ENCODE measurements at regions not wholly inside any gene's neighbourhood (a gene's known extent, or its start where the extent isn't known, plus 50 kb on each side); places are given as distances from the start of the nearest gene placed in this dataset.

GRCh38 chr17:33520426-33521330, 227.6 kb upstream of the ASIC2 start:
- Histone ChIP-seq H3K4me3 (ENCODE audit: low read length) (no peak overlapping the region), H3K36me3 (replicated peaks; ENCODE audit: low read depth, low read length) (no peaks in the 10 kb centered on the region), H4K20me1 (ENCODE audit: insufficient read depth, low read length) (no peaks in the 10 kb centered on the region), H3K79me2 (ENCODE audit: low read length) (no peaks in the 10 kb centered on the region), H3K27ac (ENCODE audit: low read length) (no peak overlapping the region), H3K4me2 (ENCODE audit: low read length) (no peak overlapping the region), H3K9me3 (ENCODE audit: insufficient read depth, low read length) (no peaks in the 10 kb centered on the region), H3K4me1 (ENCODE audit: low read length) (no peaks in the 10 kb centered on the region), H3K27me3 (ENCODE audit: low read depth, low read length) (peaks cover 5% of the 10 kb centered on the region; the same call in 1 of the 2 replicates), H2AFZ (ENCODE audit: low read depth, low read length) (no peak overlapping the region), H3K9ac (ENCODE audit: low read length) (no peak overlapping the region)
- TF ChIP-seq EZH2phosphoT487 (IDR thresholded peaks at IDR 0.05; ENCODE audit: low read depth) = no peak
- peak; percentile 78 for TF ChIP-seq CTCF (IDR thresholded peaks at IDR 0.05; ENCODE audit: low read depth, low read length)

- no peak overlapping the region for H2AFZ ChIP-seq (ENCODE audit: low read depth, low read length)
- no peak overlapping the region for H3K4me3 ChIP-seq (ENCODE audit: low read length)
- H3K9me3 ChIP-seq (ENCODE audit: insufficient read depth, low read length) = no peaks in the 10 kb centered on the region
- H3K9ac ChIP-seq (ENCODE audit: low read length) = no peak overlapping the region
- H3K36me3 ChIP-seq (replicated peaks; ENCODE audit: low read depth, low read length) = no peaks in the 10 kb centered on the region
- no peaks in the 10 kb centered on the region for H3K79me2 ChIP-seq (ENCODE audit: low read length)
- TF ChIP-seq EZH2phosphoT487 (IDR thresholded peaks at IDR 0.05; ENCODE audit: low read depth) (no peak), CTCF (IDR thresholded peaks at IDR 0.05; ENCODE audit: low read depth, low read length) (peak; percentile 44)
- H3K27me3 ChIP-seq (ENCODE audit: low read depth, low read length) = peaks cover 16% of the 10 kb centered on the region
- H3K27ac ChIP-seq (ENCODE audit: low read length) = no peak overlapping the region
- no peaks in the 10 kb centered on the region for H3K4me1 ChIP-seq (ENCODE audit: low read length)
- H4K20me1 ChIP-seq (ENCODE audit: insufficient read depth, low read length) = no peaks in the 10 kb centered on the region
- H3K4me2 ChIP-seq (ENCODE audit: low read length) = no peak overlapping the region
These were observed 228.7 kb upstream of the ASIC2 start for GRCh38 chr17:33521784-33522183.

- Histone ChIP-seq H3K27ac (ENCODE audit: low read length) (no peak overlapping the region), H3K4me3 (ENCODE audit: low read length) (no peak overlapping the region), H2AFZ (ENCODE audit: low read depth, low read length) (no peak overlapping the region), H3K9me3 (ENCODE audit: insufficient read depth, low read length) (no peaks in the 10 kb centered on the region), H3K36me3 (replicated peaks; ENCODE audit: low read depth, low read length) (no peaks in the 10 kb centered on the region), H3K4me1 (ENCODE audit: low read length) (no peaks in the 10 kb centered on the region), H3K9ac (ENCODE audit: low read length) (no peak overlapping the region), H3K27me3 (ENCODE audit: low read depth, low read length) (peaks cover 21% of the 10 kb centered on the region), H4K20me1 (ENCODE audit: insufficient read depth, low read length) (no peaks in the 10 kb centered on the region), H3K4me2 (ENCODE audit: low read length) (no peak overlapping the region), H3K79me2 (ENCODE audit: low read length) (no peaks in the 10 kb centered on the region)
- TF ChIP-seq EZH2phosphoT487 (IDR thresholded peaks at IDR 0.05; ENCODE audit: low read depth) = no peak
- no peak for TF ChIP-seq CTCF (IDR thresholded peaks at IDR 0.05; ENCODE audit: low read depth, low read length)
These were observed 229.5 kb upstream of the ASIC2 start for GRCh38 chr17:33522623-33523022.

DNA sequence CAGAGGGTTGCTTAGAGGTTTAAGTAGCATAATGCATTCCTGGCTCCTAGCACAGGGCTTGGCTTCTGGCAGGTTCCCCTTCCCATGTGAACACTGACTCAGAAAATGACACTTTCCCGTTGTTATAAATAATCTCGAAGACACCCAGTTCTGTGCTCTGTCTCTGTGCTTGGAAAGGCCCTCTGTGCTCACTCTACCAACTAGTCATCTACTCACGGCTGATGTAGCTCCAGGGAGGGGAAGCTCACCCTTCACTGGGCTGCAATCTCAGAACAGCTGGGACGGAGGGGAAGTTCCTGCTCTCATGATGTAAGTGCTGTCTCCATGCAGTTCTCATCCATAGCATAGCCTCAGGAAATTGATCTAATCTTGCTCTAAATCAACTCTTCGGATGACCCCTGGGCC, 230.5 kb upstream of the ASIC2 start:
- Histone ChIP-seq H3K27me3 (ENCODE audit: low read depth, low read length) (peaks cover 23% of the 10 kb centered on the region), H3K27ac (ENCODE audit: low read length) (no peak overlapping the region), H3K4me2 (ENCODE audit: low read length) (no peak overlapping the region), H3K9ac (ENCODE audit: low read length) (no peak overlapping the region), H4K20me1 (ENCODE audit: insufficient read depth, low read length) (no peaks in the 10 kb centered on the region), H2AFZ (ENCODE audit: low read depth, low read length) (no peak overlapping the region), H3K4me3 (ENCODE audit: low read length) (no peak overlapping the region), H3K9me3 (ENCODE audit: insufficient read depth, low read length) (no peaks in the 10 kb centered on the region), H3K36me3 (replicated peaks; ENCODE audit: low read depth, low read length) (no peaks in the 10 kb centered on the region), H3K79me2 (ENCODE audit: low read length) (no peaks in the 10 kb centered on the region), H3K4me1 (ENCODE audit: low read length) (no peaks in the 10 kb centered on the region)
- TF ChIP-seq CTCF (IDR thresholded peaks at IDR 0.05; ENCODE audit: low read depth, low read length) (no peak), EZH2phosphoT487 (IDR thresholded peaks at IDR 0.05; ENCODE audit: low read depth) (no peak)

Data from OCI-LY3 (cell line).